A204.1 (cell line): ENCODE measurements at regions not wholly inside any gene's neighbourhood (a gene's known extent, or its start where the extent isn't known, plus 50 kb on each side); places are given as distances from the start of the nearest gene placed in this dataset.

Experiments
- FAIRE-seq: peaks from 2 replicates; lab custom pipeline; 2012; peaks lifted over from hg19 to GRCh38; lab: Jason Lieb, UNC

GRCh38 chr18:59961070-59961469 is 61.3 kb downstream of the PMAIP1 start:
- FAIRE-seq, result no peak

GRCh38 chr18:59960272-59960671 is 60.5 kb downstream of the PMAIP1 start:
- no peak for FAIRE-seq

GRCh38 chr18:59959606-59960005 is 59.8 kb downstream of the PMAIP1 start:
- no peak for FAIRE-seq

DNA sequence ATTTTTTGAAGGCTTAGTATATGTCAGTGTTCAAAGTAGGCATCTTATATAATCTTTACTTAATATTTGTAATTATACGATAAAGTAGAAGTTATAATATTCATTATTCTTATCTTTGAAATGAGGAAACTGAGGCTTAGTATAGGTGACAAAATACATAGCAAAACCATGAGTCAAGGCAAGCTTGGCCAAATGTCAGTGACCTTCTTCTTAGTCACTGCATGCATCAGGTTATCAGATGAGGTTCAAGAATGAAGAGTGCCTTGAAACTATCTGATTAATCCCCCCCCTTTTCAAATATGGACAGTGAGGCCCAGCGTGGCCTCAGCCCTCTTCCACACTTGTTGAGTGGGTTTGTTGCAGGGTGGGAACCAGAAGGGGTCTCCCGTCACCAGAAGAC is 59.3 kb downstream of the PMAIP1 start:
- no peak for FAIRE-seq

GRCh38 chr18:59957957-59958356 is 58.2 kb downstream of the PMAIP1 start:
- no peak for FAIRE-seq

DNA sequence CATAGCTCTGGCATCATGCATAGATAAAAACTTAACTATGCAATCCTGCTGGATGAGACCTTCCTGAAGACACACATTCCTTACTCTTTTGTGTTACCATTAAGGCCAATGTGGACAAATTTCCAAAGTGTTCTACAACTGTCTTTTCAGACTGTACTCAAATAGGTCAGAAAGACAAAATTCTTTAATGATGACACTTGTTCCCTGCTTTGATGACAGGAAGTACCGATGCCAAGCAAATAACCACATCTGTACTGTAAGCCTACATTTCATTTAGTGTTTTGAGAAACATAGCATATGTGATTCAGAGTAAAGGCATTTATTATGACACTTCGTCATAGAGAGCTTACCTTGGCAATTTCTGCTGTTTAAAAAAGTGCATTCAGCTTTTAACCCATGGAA is 55.0 kb downstream of the PMAIP1 start:
- no peak for FAIRE-seq

- FAIRE-seq, result no peak
These were observed 54.4 kb downstream of the PMAIP1 start for GRCh38 chr18:59954241-59954640.
